ENCODE measurements at regions not wholly inside any gene's neighbourhood (a gene's known extent, or its start where the extent isn't known, plus 50 kb on each side); places are given as distances from the start of the nearest gene placed in this dataset.

- no peaks in the 10 kb centered on the region; the same call in 1 of the 2 replicates for H3K27me3 Mint-ChIP-seq (ENCODE audit: low read depth)
- H3K9ac ChIP-seq (ENCODE audit: extremely low read depth, insufficient read length, low read length), result no peak overlapping the region
- H3K4me3 Mint-ChIP-seq, result no peak overlapping the region
- H3K23me2 ChIP-seq (ENCODE audit: insufficient read length, low read depth, low read length, poor library complexity, severe bottlenecking), result no peaks in the 10 kb centered on the region
- H3T11ph ChIP-seq (ENCODE audit: low read length), result no peak overlapping the region
- no peak overlapping the region for H2AFZ ChIP-seq (ENCODE audit: low read length)
- no peak overlapping the region for H2BK20ac ChIP-seq (ENCODE audit: low read depth, low read length, poor library complexity, severe bottlenecking)
- no peaks in the 10 kb centered on the region for H3K79me1 ChIP-seq (ENCODE audit: insufficient read depth, low read depth, low read length, poor library complexity, severe bottlenecking)
- no peak overlapping the region for H3K23ac ChIP-seq (ENCODE audit: insufficient read length, low read depth, low read length)
- H4K8ac ChIP-seq (replicated peaks; ENCODE audit: insufficient read length, low read depth, low read length), result no peak overlapping the region
- no peak overlapping the region for H3K14ac ChIP-seq (ENCODE audit: insufficient read depth, low read length)
- no peak overlapping the region for H3K56ac ChIP-seq (ENCODE audit: insufficient read length, low read depth, low read length)
- H3K27ac Mint-ChIP-seq, result no peak overlapping the region
- no peak overlapping the region for H2BK120ac ChIP-seq (ENCODE audit: low read depth, low read length, poor library complexity, severe bottlenecking)
- no peaks in the 10 kb centered on the region for H3K9me3 Mint-ChIP-seq
- H3K4me1 Mint-ChIP-seq, result peaks cover 9% of the 10 kb centered on the region in 2 experiments
- H3K79me2 ChIP-seq (ENCODE audit: insufficient read depth, low read length), result no peaks in the 10 kb centered on the region
- no peak overlapping the region for H4K5ac ChIP-seq (ENCODE audit: insufficient read length, low read depth, low read length)
- no peak for DNase-seq
- H3K36me3 Mint-ChIP-seq (ENCODE audit: insufficient read depth in 1 of 3, low read depth in 3 of 3), result no peaks in the 10 kb centered on the region
- no peaks in the 10 kb centered on the region for H3K27me3 ChIP-seq (ENCODE audit: insufficient read depth, low read length)
- no peak overlapping the region for H2BK15ac ChIP-seq (ENCODE audit: low read depth, low read length)
- WGBS (ENCODE audit: extremely low coverage, insufficient read length, low lambda C conversion rate), result no CpG with 5 or more reads among the region's 2 CpGs
- no peak overlapping the region for H3K27ac ChIP-seq (ENCODE audit: insufficient read length, low read depth, low read length)
- H3K4me2 ChIP-seq (ENCODE audit: insufficient read depth, insufficient read length, low read length), result no peak overlapping the region
- H4K20me1 ChIP-seq (ENCODE audit: control insufficient read depth, insufficient read depth, insufficient read length), result no peaks in the 10 kb centered on the region
- no peaks in the 10 kb centered on the region for H3K9me3 ChIP-seq (ENCODE audit: control insufficient read depth, low read depth, low read length)
- H2BK12ac ChIP-seq (ENCODE audit: insufficient read length, low read depth, low read length), result no peak overlapping the region
- H3K4me1 ChIP-seq (ENCODE audit: insufficient read depth, low read length), result no peaks in the 10 kb centered on the region
- H4K91ac ChIP-seq (ENCODE audit: insufficient read length, low read depth, low read length), result no peak overlapping the region
- H2BK5ac ChIP-seq (ENCODE audit: insufficient read length, low read length), result no peak overlapping the region
- TF ChIP-seq CTCF (conservative IDR thresholded peaks at IDR 0.05), result no peak
- no peak overlapping the region for H3K18ac ChIP-seq (ENCODE audit: insufficient read length, low read depth, low read length)
- H2AK5ac ChIP-seq (ENCODE audit: insufficient read length, low read length), result no peak overlapping the region
- H3K4ac ChIP-seq (ENCODE audit: low read depth, low read length), result no peak overlapping the region
Measured at GRCh38 chr7:88396295-88396947, 89.7 kb upstream of the STEAP4 start.
